HCT116 (cell line): ENCODE measurements at regions not wholly inside any gene's neighbourhood (a gene's known extent, or its start where the extent isn't known, plus 50 kb on each side); places are given as distances from the start of the nearest gene placed in this dataset.

Experiments
- ATAC-seq: fragments of 200-7000 bp; cut with Tn5 transposase; 2 replicates; pipeline ENCODE4 v1.9.1; 2020; ENCODE audit warnings: mild to moderate bottlenecking, moderate library complexity
- BruUV-seq: library from RNA; stranded (reverse); fragments of 400-500 nt; replicated peaks from 2 replicates; lab custom pipeline; 2021; lab: Mats Ljungman, UMichigan
- CTCF ChIA-PET: fragments of 300-600 bp; sonication (Branson Sonifier 250); formaldehyde crosslinking; loops from one replicate; lab custom pipeline; 2021; ENCODE audit warnings: antibody characterized with exemption; lab: Charles Lee
- POLR2A ChIA-PET: fragments of 300-600, 350-600 bp; sonication (Branson Sonifier 250); formaldehyde crosslinking; loops from one replicate; lab custom pipeline; 2021; ENCODE audit warnings: antibody characterized with exemption; lab: Charles Lee
- RAD21 ChIA-PET, 2 experiments: fragments of 300-600 bp; sonication (Branson Sonifier 250); formaldehyde crosslinking; loops; one replicate each; lab custom pipeline; 2023; ENCODE audit warnings: low total read pairs in 2 of 2; ENCODE audit not compliant: uncharacterized antibody in 2 of 2, unreplicated experiment in 2 of 2, low non-redundant PET in 1 of 2; lab: Charles Lee
- DNase-seq: peaks from one replicate; pipeline ENCODE4 v3.0.0-alpha.2; 2010; ENCODE audit warnings: low read depth, low spot score
- H2AFZ ChIP-seq: fragments of 200-600 bp; shearing (Covaris generic), sonication (generic); 2 replicates; pipeline ENCODE4 v1.6.1; 2017; ENCODE audit warnings: low read depth, mixed run types, mixed read lengths, antibody characterized with exemption, low read length; ENCODE audit not compliant: poor library complexity, severe bottlenecking
- H3K27ac ChIP-seq: 2 replicates; pipeline ENCODE4 v1.5.1; 2012; ENCODE audit warnings: low read depth, low read length
- H3K27me3 ChIP-seq: fragments of 200-600 bp; sonication (generic); 2 replicates; pipeline ENCODE4 v1.6.1; 2016; ENCODE audit warnings: mixed run types, low read length, mixed read lengths; ENCODE audit not compliant: insufficient read depth
- H3K36me3 ChIP-seq, 2 experiments: fragments of 200-500 bp in 1 of 2; fragments of 200-600 bp in 1 of 2; sonication (Bioruptor generic) in 1 of 2; sonication (generic) in 1 of 2; 2 replicates each; pipeline versions ENCODE4 v1.5.1 to v1.6.1; 2014 to 2016; ENCODE audit warnings: low read length in 2 of 2, inconsistent platforms in 1 of 2, mixed read lengths in 1 of 2, mixed run types in 1 of 2; ENCODE audit not compliant: insufficient read depth in 2 of 2, control insufficient read depth in 1 of 2
- H3K4me1 ChIP-seq, 2 experiments: fragments of 200-600 bp in 1 of 2; sonication (generic) in 1 of 2; 2 replicates each; pipeline versions ENCODE4 v1.5.1 to v1.6.1; 2012 to 2017; ENCODE audit warnings: low read length in 2 of 2, inconsistent platforms in 1 of 2, mild to moderate bottlenecking in 1 of 2, mixed read lengths in 1 of 2, mixed run types in 1 of 2, moderate library complexity in 1 of 2; ENCODE audit not compliant: insufficient read depth in 2 of 2, control insufficient read depth in 1 of 2
- H3K4me2 ChIP-seq: fragments of 200-600 bp; sonication (generic); 2 replicates; pipeline ENCODE4 v1.6.1; 2017; ENCODE audit warnings: mixed run types, low read length, mixed read lengths
- H3K4me3 ChIP-seq, 2 experiments: fragments of 200-600 bp in 1 of 2; sonication (generic) in 1 of 2; replicated peaks in 1 of 2; 2 replicates each; pipeline ENCODE4 v1.5.1; 2011 to 2016; ENCODE audit warnings: low read length in 2 of 2, control low read depth in 1 of 2, low read depth in 1 of 2, mild to moderate bottlenecking in 1 of 2, mixed read lengths in 1 of 2, mixed run types in 1 of 2
- H3K79me2 ChIP-seq: fragments of 200-600 bp; sonication (generic); 2 replicates; pipeline ENCODE4 v1.6.1; 2017; ENCODE audit warnings: mild to moderate bottlenecking, mixed run types, low read length, moderate library complexity, mixed read lengths; ENCODE audit not compliant: insufficient read depth
- H3K9ac ChIP-seq: fragments of 200-600 bp; sonication (generic); 2 replicates; pipeline ENCODE4 v1.6.1; 2016; ENCODE audit warnings: low read length, mixed read lengths
- H3K9me2 ChIP-seq: fragments of 200-600 bp; sonication (generic), shearing (Covaris generic); 2 replicates; pipeline ENCODE4 v1.6.1; 2017; ENCODE audit warnings: mixed run types, mild to moderate bottlenecking, moderate library complexity; ENCODE audit not compliant: insufficient read depth
- H3K9me3 ChIP-seq, 2 experiments: fragments of 200-500 bp in 1 of 2; fragments of 200-600 bp in 1 of 2; sonication (Bioruptor generic) in 1 of 2; sonication (generic) in 1 of 2; 2 replicates each; pipeline ENCODE4 v1.6.1; 2014 to 2017; ENCODE audit warnings: low read length in 2 of 2, mixed read lengths in 2 of 2, inconsistent platforms in 1 of 2, low read depth in 1 of 2, mild to moderate bottlenecking in 1 of 2, mixed run types in 1 of 2, moderate library complexity in 1 of 2; ENCODE audit not compliant: control insufficient read depth in 1 of 2, insufficient read depth in 1 of 2
- H4K20me1 ChIP-seq: fragments of 200-600 bp; sonication (generic), shearing (Covaris generic); 2 replicates; pipeline ENCODE4 v1.6.1; 2017; ENCODE audit warnings: mixed run types, mild to moderate bottlenecking, moderate library complexity; ENCODE audit not compliant: insufficient read depth
- TCF7L2 ChIP-seq: IDR thresholded peaks from 2 replicates; pipeline ENCODE4 v1.7.0; 2011; ENCODE audit warnings: borderline replicate concordance, inconsistent platforms; ENCODE audit not compliant: insufficient read depth, insufficient read length; ENCODE audit errors: extremely low read depth
- intact Hi-C: fragments of 100-400 bp; cut with micrococcal nuclease; formaldehyde crosslinking; loops from 2 replicates; pipeline ENCODE4 v1.10.0; 2022
- TF ChIP-seq, protein P1 (sequence below), 3 experiments: fragments of 200-600 bp in 1 of 3; sonication (generic) in 1 of 3; IDR thresholded peaks in 2 of 3; conservative IDR thresholded peaks in 1 of 3; 2 replicates each; pipeline ENCODE4 v1.5.1; 2012 to 2017; ENCODE audit warnings: low read depth in 2 of 3, low read length in 2 of 3, antibody characterized with exemption in 1 of 3, borderline replicate concordance in 1 of 3, control low read depth in 1 of 3, mild to moderate bottlenecking in 1 of 3, mixed read lengths in 1 of 3, mixed run types in 1 of 3, moderate library complexity in 1 of 3; ENCODE audit not compliant: insufficient read depth in 1 of 3

- Histone ChIP-seq H3K27me3 (no peaks in the 10 kb centered on the region), H3K4me3 (no peak overlapping the region), H3K79me2 (no peaks in the 10 kb centered on the region), H2AFZ (no peak overlapping the region), H3K9me2 (no peaks in the 10 kb centered on the region), H3K4me1 (peaks cover 0 to 5% of the 10 kb centered on the region in 2 experiments; a peak in 1 of 4 replicates), H3K9ac (no peak overlapping the region), H3K36me3 (no peaks in the 10 kb centered on the region), H4K20me1 (no peaks in the 10 kb centered on the region), H3K27ac (no peak overlapping the region), H3K9me3 (no peaks in the 10 kb centered on the region), H3K4me2 (no peak overlapping the region)
- no peak for DNase-seq
- peak; percentile 74 for TF ChIP-seq TCF7L2
- TF ChIP-seq, protein P1, sequence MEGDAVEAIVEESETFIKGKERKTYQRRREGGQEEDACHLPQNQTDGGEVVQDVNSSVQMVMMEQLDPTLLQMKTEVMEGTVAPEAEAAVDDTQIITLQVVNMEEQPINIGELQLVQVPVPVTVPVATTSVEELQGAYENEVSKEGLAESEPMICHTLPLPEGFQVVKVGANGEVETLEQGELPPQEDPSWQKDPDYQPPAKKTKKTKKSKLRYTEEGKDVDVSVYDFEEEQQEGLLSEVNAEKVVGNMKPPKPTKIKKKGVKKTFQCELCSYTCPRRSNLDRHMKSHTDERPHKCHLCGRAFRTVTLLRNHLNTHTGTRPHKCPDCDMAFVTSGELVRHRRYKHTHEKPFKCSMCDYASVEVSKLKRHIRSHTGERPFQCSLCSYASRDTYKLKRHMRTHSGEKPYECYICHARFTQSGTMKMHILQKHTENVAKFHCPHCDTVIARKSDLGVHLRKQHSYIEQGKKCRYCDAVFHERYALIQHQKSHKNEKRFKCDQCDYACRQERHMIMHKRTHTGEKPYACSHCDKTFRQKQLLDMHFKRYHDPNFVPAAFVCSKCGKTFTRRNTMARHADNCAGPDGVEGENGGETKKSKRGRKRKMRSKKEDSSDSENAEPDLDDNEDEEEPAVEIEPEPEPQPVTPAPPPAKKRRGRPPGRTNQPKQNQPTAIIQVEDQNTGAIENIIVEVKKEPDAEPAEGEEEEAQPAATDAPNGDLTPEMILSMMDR (IDR thresholded peaks at IDR 0.05 in 2 of 3, conservative IDR thresholded peaks at IDR 0.05 in 1 of 3; ENCODE audit: borderline replicate concordance in 1 of 3, insufficient read depth in 1 of 3, low read depth in 2 of 3, low read length in 2 of 3) = no peak
- intact Hi-C loops = loop anchor here (10.0 kb wide), 2 partner anchors 404 to 654 kb away; no protein-coding TSS in a partner anchor
- no TSS peak for BruUV-seq
- ChIA-PET RAD21 (no interaction called here), CTCF (no interaction called here), POLR2A (no interaction called here)
- no peak for ATAC-seq
These were observed 96.6 kb upstream of the AKIRIN2 start for GRCh38 chr6:87798393-87799278.
